HG03139 (cell line): ENCODE measurements at regions not wholly inside any gene's neighbourhood (a gene's known extent, or its start where the extent isn't known, plus 50 kb on each side); places are given as distances from the start of the nearest gene placed in this dataset.
"Not testable (repeated sequence)": the region's sequence is repeated elsewhere in the genome, so short reads cannot be mapped to it uniquely, and the experiment has no call there.

Experiments used
- ATAC-seq: cut with Tn5 transposase; IDR thresholded peaks from one replicate; pipeline ENCODE4 v1.9.1; 2021; ENCODE audit not compliant: unreplicated experiment

GRCh38 chr9:119941091-119941490 is 571.9 kb upstream of the BRINP1 start:
- no peak for ATAC-seq

GRCh38 chr9:119938871-119939270 is 569.6 kb upstream of the BRINP1 start:
- ATAC-seq, result no peak

GRCh38 chr9:119934497-119934896 is 565.3 kb upstream of the BRINP1 start:
- ATAC-seq, result no peak

GRCh38 chr9:119933191-119933590 is 564.0 kb upstream of the BRINP1 start:
- ATAC-seq, result no peak

GRCh38 chr9:119924736-119925135 is 555.5 kb upstream of the BRINP1 start:
- no peak for ATAC-seq

GRCh38 chr9:119917175-119917574 is 547.9 kb upstream of the BRINP1 start:
- ATAC-seq, result no peak

GRCh38 chr9:119907056-119907455 is 537.8 kb upstream of the BRINP1 start:
- ATAC-seq, result no peak

- no peak for ATAC-seq
Observed at GRCh38 chr9:119905724-119906123, 536.5 kb upstream of the BRINP1 start.

- no peak for ATAC-seq
Observed at GRCh38 chr9:119903851-119904250, 534.6 kb upstream of the BRINP1 start.

GRCh38 chr9:119902611-119903010 is 533.4 kb upstream of the BRINP1 start:
- no peak for ATAC-seq

GRCh38 chr9:119898316-119898715 is 529.1 kb upstream of the BRINP1 start:
- no peak for ATAC-seq

GRCh38 chr9:119884438-119884837 is 515.2 kb upstream of the BRINP1 start:
- ATAC-seq, result no peak

- ATAC-seq, result no peak
Observed at GRCh38 chr9:119881898-119882297, 512.7 kb upstream of the BRINP1 start.

- ATAC-seq, result no peak
Observed at GRCh38 chr9:119880361-119880760, 511.1 kb upstream of the BRINP1 start.

- no peak for ATAC-seq
Observed at GRCh38 chr9:119877306-119877705, 508.1 kb upstream of the BRINP1 start.

GRCh38 chr9:119873877-119874276 is 504.6 kb upstream of the BRINP1 start:
- ATAC-seq, result no peak

GRCh38 chr9:119870251-119870650 is 501.0 kb upstream of the BRINP1 start:
- ATAC-seq, result not testable (repeated sequence)

GRCh38 chr9:119868694-119869093 is 499.5 kb upstream of the BRINP1 start:
- no peak for ATAC-seq

- ATAC-seq, result no peak
Observed at GRCh38 chr9:119861842-119862241, 492.6 kb upstream of the BRINP1 start.

- ATAC-seq, result no peak
Observed at GRCh38 chr9:119859128-119859527, 489.9 kb upstream of the BRINP1 start.

GRCh38 chr9:119853126-119853525 is 483.9 kb upstream of the BRINP1 start:
- ATAC-seq, result no peak

- ATAC-seq, result no peak
Observed at GRCh38 chr9:119852390-119852789, 483.2 kb upstream of the BRINP1 start.

- ATAC-seq, result no peak
Observed at GRCh38 chr9:119844431-119844830, 475.2 kb upstream of the BRINP1 start.

GRCh38 chr9:119841016-119841415 is 471.8 kb upstream of the BRINP1 start:
- ATAC-seq, result no peak
